Activated naive CD4-positive, alpha-beta T cell treated with anti-CD3 and anti-CD28 coated beads, Interleukin-2, amount 10 ng/mL, durations not matched to agents 7 days and 5 days (primary cell): ENCODE measurements at regions not wholly inside any gene's neighbourhood (a gene's known extent, or its start where the extent isn't known, plus 50 kb on each side); places are given as distances from the start of the nearest gene placed in this dataset.

ENCODE experiments used
- CTCF ChIA-PET: fragments of 350-600 bp; sonication (Branson Sonifier 250); formaldehyde crosslinking; loops from one replicate; lab custom pipeline; 2021; ENCODE audit warnings: antibody characterized with exemption; lab: Charles Lee
- DNase-seq: peaks from one replicate; pipeline ENCODE4 v3.0.0-alpha.2; 2020
- H3K27ac Mint-ChIP-seq: one replicate; pipeline ENCODE4 v1.8.0; 2021; ENCODE audit warnings: mild to moderate bottlenecking, moderate library complexity, mixed read lengths
- H3K27me3 Mint-ChIP-seq: one replicate; pipeline ENCODE4 v1.8.0; 2021; ENCODE audit warnings: mild to moderate bottlenecking, mixed read lengths
- H3K36me3 Mint-ChIP-seq: one replicate; pipeline ENCODE4 v1.8.0; 2021; ENCODE audit warnings: mixed read lengths
- H3K4me1 Mint-ChIP-seq: one replicate; pipeline ENCODE4 v1.8.0; 2021; ENCODE audit warnings: mixed read lengths
- H3K4me3 Mint-ChIP-seq: one replicate; pipeline ENCODE4 v1.8.0; 2021; ENCODE audit warnings: mild to moderate bottlenecking, moderate library complexity, mixed read lengths
- H3K9me3 Mint-ChIP-seq: one replicate; pipeline ENCODE4 v1.8.0; 2021; ENCODE audit warnings: mixed read lengths

DNA sequence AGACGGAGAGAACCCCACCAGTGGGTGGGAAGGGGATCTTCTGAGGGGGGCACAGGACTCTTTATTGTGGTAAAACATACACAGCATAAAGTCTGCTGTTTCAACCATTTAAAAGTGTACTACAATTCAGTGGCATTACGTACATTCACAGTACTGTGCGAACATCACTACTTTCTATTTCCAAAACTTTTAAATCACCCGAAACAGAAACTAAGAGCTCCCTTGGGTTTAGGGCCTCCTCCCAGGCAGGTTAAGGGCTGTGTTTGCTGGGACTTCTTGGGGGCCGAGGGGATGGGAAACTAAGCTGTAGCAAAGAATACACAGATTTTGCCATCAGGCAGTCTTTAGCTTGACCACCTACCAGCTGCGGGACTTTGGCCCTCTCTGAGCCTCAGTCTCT is 242.0 kb downstream of the HAUS1 start:
- Mint-ChIP-seq H3K4me3 (no peak overlapping the region), H3K27ac (peak overlapping the region; percentile 13), H3K9me3 (no peaks in the 10 kb centered on the region), H3K27me3 (peaks cover 13% of the 10 kb centered on the region), H3K4me1 (peaks cover 65% of the 10 kb centered on the region), H3K36me3 (no peaks in the 10 kb centered on the region)
- DNase-seq = no peak
- CTCF ChIA-PET = no interaction called here

DNA sequence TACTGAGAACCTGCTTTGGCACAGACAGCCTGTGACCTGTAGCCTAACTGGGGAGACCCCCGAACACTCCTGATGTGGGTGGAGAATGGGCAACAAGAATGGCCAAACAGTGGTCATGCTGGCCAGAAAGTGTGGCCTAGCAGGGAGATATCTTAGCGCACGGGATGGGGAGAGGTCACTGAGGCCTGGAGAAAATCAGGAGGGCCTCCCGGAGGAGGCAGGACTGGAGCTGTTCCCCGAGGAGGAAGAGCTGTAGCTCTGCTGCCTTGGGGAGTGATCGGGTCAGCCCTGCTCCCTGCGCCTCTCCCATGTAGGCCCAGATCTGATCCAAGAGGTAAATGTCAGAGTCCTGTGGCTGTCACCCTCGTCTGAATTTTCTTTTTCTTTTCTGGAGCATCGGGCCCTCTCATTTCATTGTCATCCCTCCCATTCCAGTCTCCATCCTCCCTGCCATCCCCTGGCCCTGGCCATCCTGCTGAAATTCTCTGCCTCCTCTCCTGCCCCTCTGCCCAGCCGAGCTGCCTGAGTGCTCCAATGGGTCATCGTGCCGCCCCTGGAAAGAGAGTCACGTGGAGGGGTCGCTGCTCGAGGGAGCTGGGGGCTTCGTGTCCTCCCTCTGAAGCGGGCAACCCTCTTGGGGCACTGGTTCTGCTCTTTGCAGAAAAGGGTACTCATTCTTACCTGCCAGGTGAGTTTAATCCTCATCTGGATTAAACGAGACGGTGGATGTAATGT is 242.9 kb downstream of the HAUS1 start:
- DNase-seq = no peak
- no peaks in the 10 kb centered on the region for H3K36me3 Mint-ChIP-seq
- no peak overlapping the region for H3K4me3 Mint-ChIP-seq
- peaks cover 60% of the 10 kb centered on the region for H3K4me1 Mint-ChIP-seq
- peaks cover 10% of the 10 kb centered on the region for H3K27me3 Mint-ChIP-seq
- CTCF ChIA-PET = no interaction called here
- H3K9me3 Mint-ChIP-seq = no peaks in the 10 kb centered on the region
- H3K27ac Mint-ChIP-seq = no peak overlapping the region

DNA sequence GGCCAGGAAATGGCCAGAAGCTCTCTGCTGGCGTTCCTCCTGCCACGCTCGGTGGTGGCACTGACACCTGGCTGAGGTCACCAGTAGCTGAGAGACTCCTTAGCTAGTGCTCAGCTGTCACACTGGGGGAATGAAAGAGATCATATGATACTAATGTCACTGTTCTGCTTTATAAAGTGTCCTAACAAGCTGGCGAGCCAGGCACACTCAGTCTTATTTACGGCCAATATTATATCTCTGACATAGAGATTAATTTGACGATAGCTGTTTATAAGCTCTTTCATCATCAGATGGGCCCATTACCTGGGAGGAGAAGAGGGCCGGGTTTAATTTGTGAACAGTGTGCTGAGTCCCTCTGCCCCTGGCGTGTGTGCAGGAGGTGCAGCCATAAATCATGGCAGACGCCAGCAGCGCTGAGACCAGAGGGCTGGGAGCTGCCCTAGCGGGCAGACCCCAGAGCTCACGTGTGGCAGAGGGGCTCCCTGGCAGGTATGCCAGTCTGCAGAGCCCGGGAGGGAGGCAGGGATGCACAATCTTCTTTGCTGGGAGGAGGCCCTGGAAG is 246.5 kb downstream of the HAUS1 start:
- Mint-ChIP-seq H3K27me3 (no peaks in the 10 kb centered on the region), H3K4me1 (peaks cover 28% of the 10 kb centered on the region), H3K4me3 (no peak overlapping the region), H3K9me3 (no peaks in the 10 kb centered on the region), H3K27ac (no peak overlapping the region), H3K36me3 (no peaks in the 10 kb centered on the region)
- CTCF ChIA-PET = interaction anchor here (0.5 to 1.4 kb wide), 4 partner anchors 12 to 308 kb away, joined by 3 to 5 read pairs (median 4); no protein-coding TSS in a partner anchor
- DNase-seq = no peak

- Mint-ChIP-seq H3K4me1 (peaks cover 10% of the 10 kb centered on the region), H3K27ac (no peak overlapping the region), H3K36me3 (no peaks in the 10 kb centered on the region), H3K27me3 (no peaks in the 10 kb centered on the region), H3K4me3 (no peak overlapping the region), H3K9me3 (no peaks in the 10 kb centered on the region)
- DNase-seq = no peak
- CTCF ChIA-PET = interaction anchor here (1.3 kb wide), 1 partner anchor 72 kb away, joined by 3 read pairs; no protein-coding TSS in a partner anchor
Observed at GRCh38 chr18:46352520-46353250, 248.5 kb downstream of the HAUS1 start.

GRCh38 chr18:46353460-46353859 is 249.3 kb downstream of the HAUS1 start:
- no peak overlapping the region for H3K27ac Mint-ChIP-seq
- H3K4me3 Mint-ChIP-seq = no peak overlapping the region

GRCh38 chr18:46356278-46357033 is 252.3 kb downstream of the HAUS1 start:
- Mint-ChIP-seq H3K36me3 (no peaks in the 10 kb centered on the region), H3K27me3 (peaks cover 11% of the 10 kb centered on the region), H3K27ac (no peak overlapping the region), H3K9me3 (no peaks in the 10 kb centered on the region), H3K4me1 (peaks cover 3% of the 10 kb centered on the region), H3K4me3 (no peak overlapping the region)
- CTCF ChIA-PET = no interaction called here
- DNase-seq = no peak

More at GRCh38 chr18:46353460-46353859, 249.3 kb downstream of the HAUS1 start:
- CTCF ChIA-PET = interaction anchor here (1.3 kb wide), 1 partner anchor 72 kb away, joined by 3 read pairs; no protein-coding TSS in a partner anchor
- Mint-ChIP-seq H3K36me3 (no peaks in the 10 kb centered on the region), H3K4me1 (peaks cover 4% of the 10 kb centered on the region), H3K9me3 (no peaks in the 10 kb centered on the region), H3K27me3 (no peaks in the 10 kb centered on the region)
- no peak for DNase-seq

DNA sequence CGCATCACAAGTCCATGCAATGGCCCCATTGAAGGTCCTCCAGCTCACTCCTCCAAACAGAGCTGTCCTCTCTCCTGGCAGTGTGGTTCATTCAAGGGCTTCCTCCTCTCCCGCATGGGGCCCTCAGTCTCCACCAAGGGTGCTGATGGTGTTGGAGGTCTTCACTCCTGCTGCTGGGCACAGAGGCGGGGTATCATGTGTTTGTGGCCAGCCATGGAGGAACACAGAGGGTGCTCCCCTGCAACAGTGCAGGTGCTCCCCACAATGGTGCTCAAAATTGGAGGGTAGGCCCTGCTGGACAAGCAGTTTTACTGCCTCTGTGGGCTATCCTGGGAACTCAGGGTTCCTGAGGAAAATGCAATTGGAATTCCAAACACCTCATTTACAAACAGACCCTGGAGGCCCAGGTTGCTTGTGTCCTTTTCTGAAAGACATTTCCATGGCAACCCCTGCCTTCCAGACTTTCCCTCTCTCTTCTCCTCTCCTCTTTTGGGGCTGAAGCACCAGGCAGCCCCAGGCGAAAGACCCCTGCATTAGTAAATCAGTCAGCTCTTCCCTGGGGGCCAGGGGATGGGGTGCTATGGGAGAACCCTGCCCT is 256.0 kb downstream of the HAUS1 start:
- Mint-ChIP-seq H3K4me1 (no peaks in the 10 kb centered on the region), H3K36me3 (no peaks in the 10 kb centered on the region), H3K4me3 (no peak overlapping the region), H3K27me3 (peaks cover 17% of the 10 kb centered on the region), H3K27ac (no peak overlapping the region), H3K9me3 (no peaks in the 10 kb centered on the region)
- no peak for DNase-seq
- CTCF ChIA-PET = no interaction called here

- H3K9me3 Mint-ChIP-seq = no peaks in the 10 kb centered on the region
- no peak overlapping the region for H3K4me3 Mint-ChIP-seq
- H3K4me1 Mint-ChIP-seq = no peaks in the 10 kb centered on the region
- CTCF ChIA-PET = no interaction called here
- DNase-seq = no peak
- H3K36me3 Mint-ChIP-seq = no peaks in the 10 kb centered on the region
- peaks cover 17% of the 10 kb centered on the region for H3K27me3 Mint-ChIP-seq
- H3K27ac Mint-ChIP-seq = no peak overlapping the region
Observed at GRCh38 chr18:46360866-46361265, 256.7 kb downstream of the HAUS1 start.

GRCh38 chr18:46362533-46362932 is 258.3 kb downstream of the HAUS1 start:
- CTCF ChIA-PET = interaction anchor here (1.5 kb wide), 1 partner anchor 12 kb away, joined by 5 read pairs; no protein-coding TSS in a partner anchor
- no peaks in the 10 kb centered on the region for H3K9me3 Mint-ChIP-seq
- no peaks in the 10 kb centered on the region for H3K4me1 Mint-ChIP-seq
- no peak overlapping the region for H3K27ac Mint-ChIP-seq
- no peak for DNase-seq
- no peaks in the 10 kb centered on the region for H3K36me3 Mint-ChIP-seq
- peaks cover 17% of the 10 kb centered on the region for H3K27me3 Mint-ChIP-seq
- no peak overlapping the region for H3K4me3 Mint-ChIP-seq

- no peaks in the 10 kb centered on the region for H3K36me3 Mint-ChIP-seq
- no peak overlapping the region for H3K4me3 Mint-ChIP-seq
- no peak for DNase-seq
- H3K27me3 Mint-ChIP-seq = peaks cover 14% of the 10 kb centered on the region
- no peaks in the 10 kb centered on the region for H3K9me3 Mint-ChIP-seq
- H3K4me1 Mint-ChIP-seq = no peaks in the 10 kb centered on the region
- no peak overlapping the region for H3K27ac Mint-ChIP-seq
- CTCF ChIA-PET = interaction anchor here (0.6 kb wide), 2 partner anchors 218 to 456 kb away, joined by 3 read pairs; no protein-coding TSS in a partner anchor
Observed at GRCh38 chr18:46364048-46364447, 259.9 kb downstream of the HAUS1 start.

- Mint-ChIP-seq H3K4me1 (no peaks in the 10 kb centered on the region), H3K4me3 (no peak overlapping the region), H3K36me3 (no peaks in the 10 kb centered on the region), H3K9me3 (no peaks in the 10 kb centered on the region), H3K27me3 (peaks cover 18% of the 10 kb centered on the region), H3K27ac (no peak overlapping the region)
- CTCF ChIA-PET = no interaction called here
- no peak for DNase-seq
Observed at GRCh38 chr18:46366201-46366600, 262.0 kb downstream of the HAUS1 start.

DNA sequence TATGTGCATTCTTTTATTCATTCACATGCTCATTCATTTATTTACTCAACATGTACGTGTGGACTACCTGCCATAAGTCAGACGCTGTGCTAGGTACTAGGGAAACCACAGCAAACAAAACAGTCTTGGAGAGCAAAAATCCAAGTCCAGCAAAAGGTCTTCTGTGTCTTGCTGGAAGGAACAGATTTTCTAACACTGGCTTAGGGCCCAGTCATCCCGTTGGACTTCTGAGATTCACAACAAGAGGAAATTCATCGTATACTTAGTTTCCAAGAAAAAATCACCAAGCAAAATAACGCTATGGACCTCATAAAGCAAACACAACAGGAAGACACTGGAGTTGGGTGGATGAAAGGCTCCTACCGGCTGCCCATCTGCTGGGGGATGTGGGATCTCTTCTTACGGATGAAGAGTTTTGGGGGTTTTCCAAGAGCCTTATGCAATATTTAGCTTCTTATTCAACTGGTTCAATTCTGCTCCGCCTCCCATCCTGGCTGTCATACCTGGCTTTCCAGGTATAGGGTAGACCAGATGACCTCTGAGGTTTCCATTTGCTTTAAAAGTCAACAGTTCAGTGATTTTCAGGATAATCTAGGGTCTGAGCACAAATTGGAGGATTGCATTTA is 262.7 kb downstream of the HAUS1 start:
- DNase-seq = no peak
- Mint-ChIP-seq H3K4me3 (no peak overlapping the region), H3K36me3 (no peaks in the 10 kb centered on the region), H3K27me3 (peaks cover 22% of the 10 kb centered on the region), H3K9me3 (no peaks in the 10 kb centered on the region), H3K4me1 (no peaks in the 10 kb centered on the region), H3K27ac (no peak overlapping the region)
- CTCF ChIA-PET = no interaction called here

DNA sequence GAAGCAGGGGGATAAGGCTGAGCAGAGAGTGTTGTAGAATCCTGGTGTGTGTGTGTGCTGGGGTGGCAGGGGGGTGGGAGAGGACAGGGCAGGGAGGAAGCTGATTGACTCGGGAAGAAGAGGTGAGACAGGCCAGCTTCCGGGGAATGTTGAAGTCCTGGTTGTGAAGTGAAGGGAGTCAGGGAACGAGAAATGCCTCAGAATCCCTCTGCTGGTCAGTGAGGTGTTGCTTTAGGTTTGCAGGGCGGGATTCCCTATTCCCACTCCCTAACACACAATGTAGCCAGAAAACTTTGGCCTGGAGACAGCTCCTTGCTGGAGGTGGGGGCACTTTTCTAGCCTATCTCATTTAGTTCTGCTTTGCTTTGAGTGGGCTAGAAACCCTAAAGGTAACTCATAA is 265.1 kb downstream of the HAUS1 start:
- CTCF ChIA-PET = no interaction called here
- no peaks in the 10 kb centered on the region for H3K9me3 Mint-ChIP-seq
- no peaks in the 10 kb centered on the region for H3K36me3 Mint-ChIP-seq
- no peak overlapping the region for H3K4me3 Mint-ChIP-seq
- no peaks in the 10 kb centered on the region for H3K4me1 Mint-ChIP-seq
- no peak overlapping the region for H3K27ac Mint-ChIP-seq
- DNase-seq = no peak
- peaks cover 24% of the 10 kb centered on the region for H3K27me3 Mint-ChIP-seq
